GM08714 (cell line): ENCODE measurements at regions not wholly inside any gene's neighbourhood (a gene's known extent, or its start where the extent isn't known, plus 50 kb on each side); places are given as distances from the start of the nearest gene placed in this dataset.

Experiments used
- H3K4me3 ChIP-seq: fragments of 200-500 bp; sonication (Bioruptor generic); 2 replicates; pipeline ENCODE4 v1.5.1; 2014; ENCODE audit warnings: mild to moderate bottlenecking, low read length, inconsistent platforms
- ZNF274 ChIP-seq: IDR thresholded peaks from 2 replicates; pipeline ENCODE4 v1.6.1; 2012; ENCODE audit warnings: mild to moderate bottlenecking, low read depth, low read length

GRCh38 chr5:5979377-5979760 is 399.0 kb downstream of the MED10 start:
- H3K4me3 ChIP-seq, result no peak overlapping the region
- no peak for TF ChIP-seq ZNF274

- H3K4me3 ChIP-seq, result no peak overlapping the region
Measured at GRCh38 chr5:5978501-5979376, 399.6 kb downstream of the MED10 start.

DNA sequence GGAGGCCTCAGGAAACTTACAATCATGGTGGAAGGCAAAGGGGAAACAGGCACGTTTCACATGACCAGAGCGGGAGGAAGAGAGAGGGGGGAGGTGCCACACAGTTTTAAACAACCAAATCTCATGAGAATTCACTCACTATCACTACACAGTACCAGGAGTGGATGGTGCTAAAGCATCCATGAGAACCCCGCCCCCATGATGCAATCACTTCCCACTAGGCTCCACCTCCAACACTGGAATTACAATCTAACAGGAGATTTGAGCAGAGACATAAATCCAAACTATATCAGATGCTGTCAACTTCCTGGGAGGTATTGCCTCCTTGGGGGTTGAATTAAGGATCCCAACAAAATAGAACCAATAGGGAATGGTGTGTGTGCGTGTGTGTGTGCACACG is 407.1 kb downstream of the MED10 start:
- no peak for TF ChIP-seq ZNF274
- no peak overlapping the region for H3K4me3 ChIP-seq

More at GRCh38 chr5:5978501-5979376, 399.6 kb downstream of the MED10 start:
- TF ChIP-seq ZNF274, result no peak

DNA sequence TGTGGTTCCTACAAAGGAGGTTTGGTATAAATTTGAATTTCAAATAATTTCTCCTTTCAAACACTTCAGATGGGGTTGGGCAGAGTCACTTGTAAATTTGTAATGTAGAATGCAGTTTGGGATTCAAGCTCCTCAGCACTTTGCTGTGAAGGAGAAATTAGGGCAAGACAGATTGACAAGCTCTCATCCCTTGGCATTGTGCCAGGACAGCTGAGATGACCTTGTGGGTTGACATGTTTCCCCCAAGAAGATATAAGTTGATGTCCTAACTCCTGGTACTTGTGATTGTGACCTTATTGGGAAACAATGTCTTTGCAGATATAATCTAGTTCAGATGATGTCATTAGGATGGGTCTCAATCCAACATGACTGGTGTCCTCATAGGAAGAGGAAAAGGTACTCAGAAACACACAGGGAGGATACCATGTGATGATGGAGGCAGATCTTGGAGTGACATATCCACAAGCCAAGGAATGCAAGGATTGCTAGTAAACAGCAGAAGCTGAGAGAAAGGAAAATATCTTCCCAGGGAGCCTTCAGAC is 408.3 kb downstream of the MED10 start:
- no peak overlapping the region for H3K4me3 ChIP-seq
- no peak for TF ChIP-seq ZNF274

DNA sequence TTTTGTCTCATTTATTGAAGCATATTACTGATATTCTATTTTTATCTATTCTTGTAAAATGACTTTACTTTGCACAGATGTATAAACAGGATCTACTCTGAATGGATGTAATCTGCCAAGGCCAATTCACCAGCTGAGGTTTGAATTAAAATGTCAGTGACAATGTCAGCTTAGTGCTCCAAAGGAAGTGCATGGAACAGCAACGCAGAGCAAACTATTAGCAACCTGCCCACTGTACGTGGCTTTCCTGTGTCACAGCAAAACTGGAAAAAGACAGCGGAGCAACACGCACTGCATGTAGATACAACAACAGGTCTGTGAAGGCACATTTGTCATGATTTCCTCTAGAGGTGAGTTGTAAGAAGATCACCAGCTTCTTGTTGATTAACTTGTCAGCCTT is 409.4 kb downstream of the MED10 start:
- H3K4me3 ChIP-seq, result no peak overlapping the region
- no peak for TF ChIP-seq ZNF274

GRCh38 chr5:5967944-5968343 is 410.4 kb downstream of the MED10 start:
- TF ChIP-seq ZNF274, result no peak
- no peak overlapping the region for H3K4me3 ChIP-seq

- no peak overlapping the region for H3K4me3 ChIP-seq
- TF ChIP-seq ZNF274, result no peak
Measured at GRCh38 chr5:5967373-5967772, 411.0 kb downstream of the MED10 start.

DNA sequence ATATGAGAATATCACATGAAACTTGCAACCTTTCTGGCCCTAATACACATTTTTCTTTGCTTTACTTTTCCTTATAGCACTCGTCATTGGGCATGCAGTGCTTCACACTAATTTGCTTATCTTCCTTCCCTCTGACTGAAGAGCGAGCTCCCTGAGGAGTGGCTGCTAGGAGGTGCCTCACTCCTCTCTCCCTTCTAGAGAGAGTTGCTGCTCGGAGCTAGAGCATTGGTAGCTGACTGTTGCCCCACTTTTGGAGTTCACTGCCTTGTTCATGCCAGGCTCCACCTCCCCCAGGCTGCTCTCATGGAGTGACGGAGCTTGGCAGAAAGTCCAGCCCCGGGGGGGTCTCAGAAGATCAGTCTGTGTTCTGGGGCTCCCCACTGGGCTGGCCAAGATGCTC is 413.2 kb downstream of the MED10 start:
- TF ChIP-seq ZNF274, result no peak
- H3K4me3 ChIP-seq, result no peak overlapping the region

- TF ChIP-seq ZNF274, result no peak
Measured at GRCh38 chr5:5964347-5964746, 414.0 kb downstream of the MED10 start.

DNA sequence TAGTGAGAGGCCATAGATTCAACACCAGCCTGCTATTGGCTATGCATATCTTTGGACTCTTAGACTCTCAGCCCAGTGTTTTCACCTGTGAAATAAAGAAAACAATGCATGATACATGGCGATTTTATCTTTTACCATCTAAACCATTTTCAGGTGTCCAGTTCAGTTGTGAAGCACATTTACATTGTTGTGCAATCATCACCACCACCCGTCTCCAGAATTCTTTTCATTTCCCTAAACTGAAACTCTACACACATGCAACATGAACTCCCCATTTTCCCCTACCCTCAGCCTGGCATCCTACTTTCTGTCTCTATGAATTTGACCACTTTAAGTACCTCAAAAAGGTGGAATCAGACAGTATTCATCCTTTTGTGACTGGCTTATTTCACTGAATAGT is 420.6 kb downstream of the MED10 start:
- TF ChIP-seq ZNF274, result no peak
- no peak overlapping the region for H3K4me3 ChIP-seq

More at GRCh38 chr5:5964347-5964746, 414.0 kb downstream of the MED10 start:
- H3K4me3 ChIP-seq, result no peak overlapping the region

GRCh38 chr5:5954275-5954598 is 424.1 kb downstream of the MED10 start:
- H3K4me3 ChIP-seq, result no peak overlapping the region
- no peak for TF ChIP-seq ZNF274

- no peak for TF ChIP-seq ZNF274
- H3K4me3 ChIP-seq, result no peak overlapping the region
Measured at GRCh38 chr5:5953584-5954274, 424.6 kb downstream of the MED10 start.

- no peak for TF ChIP-seq ZNF274
Measured at GRCh38 chr5:5951953-5952352, 426.4 kb downstream of the MED10 start.

GRCh38 chr5:5950658-5951057 is 427.7 kb downstream of the MED10 start:
- H3K4me3 ChIP-seq, result no peak overlapping the region
- TF ChIP-seq ZNF274, result no peak

More at GRCh38 chr5:5951953-5952352, 426.4 kb downstream of the MED10 start:
- H3K4me3 ChIP-seq, result no peak overlapping the region

DNA sequence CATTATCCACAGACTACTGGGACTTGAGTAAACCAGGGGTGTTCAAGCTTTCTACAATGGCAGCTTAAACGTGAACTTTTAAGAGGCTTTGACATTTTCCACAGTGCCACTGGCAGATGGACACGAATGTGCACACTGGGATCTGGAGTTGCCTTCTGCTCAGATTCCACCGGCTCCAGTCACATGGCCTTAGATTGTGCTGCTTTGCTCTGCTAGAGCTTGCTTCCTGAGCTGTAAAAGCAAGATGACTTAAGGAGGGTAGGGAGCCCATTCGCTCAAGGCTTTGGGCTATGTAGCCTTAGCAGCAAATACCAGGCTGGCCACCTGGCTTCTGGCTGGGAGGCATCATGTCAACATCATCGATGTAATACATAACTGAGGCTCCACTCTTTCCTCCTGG is 436.9 kb downstream of the MED10 start:
- no peak overlapping the region for H3K4me3 ChIP-seq
- TF ChIP-seq ZNF274, result no peak

- no peak for TF ChIP-seq ZNF274
- no peak overlapping the region for H3K4me3 ChIP-seq
Measured at GRCh38 chr5:5939759-5940370, 438.5 kb downstream of the MED10 start.
